ENCODE measurements at regions not wholly inside any gene's neighbourhood (a gene's known extent, or its start where the extent isn't known, plus 50 kb on each side); places are given as distances from the start of the nearest gene placed in this dataset.

DNA sequence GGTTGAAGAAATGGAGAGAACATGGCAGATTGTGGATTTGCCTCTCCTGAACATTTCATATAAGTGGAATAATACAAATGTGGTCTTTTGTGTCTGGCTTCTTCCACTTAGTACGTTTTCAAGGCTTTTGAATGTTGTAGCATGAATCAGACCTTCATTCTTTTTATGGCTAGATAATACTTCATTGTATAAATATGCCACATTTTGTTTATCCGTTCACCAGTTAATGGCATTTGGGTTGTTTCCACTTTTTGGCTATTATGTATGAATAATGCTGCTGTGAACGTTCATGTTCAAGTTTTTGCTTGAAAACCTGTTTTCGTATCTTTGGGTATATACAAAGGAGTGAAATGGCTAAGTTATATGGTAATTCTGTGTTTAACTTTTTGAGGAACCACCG is 130.4 kb downstream of the TANC2 start:
- Histone ChIP-seq H3K4me2 (ENCODE audit: insufficient read depth, insufficient read length, low read length) (no peak overlapping the region), H3K23me2 (ENCODE audit: insufficient read length, low read depth, low read length, poor library complexity, severe bottlenecking) (no peaks in the 10 kb centered on the region), H2AK5ac (ENCODE audit: insufficient read length, low read length) (no peak overlapping the region), H2BK5ac (ENCODE audit: insufficient read length, low read length) (no peak overlapping the region), H3K56ac (ENCODE audit: insufficient read length, low read depth, low read length) (no peak overlapping the region), H2BK120ac (ENCODE audit: low read depth, low read length, poor library complexity, severe bottlenecking) (no peak overlapping the region), H4K5ac (ENCODE audit: insufficient read length, low read depth, low read length) (no peak overlapping the region), H3T11ph (ENCODE audit: low read length) (no peak overlapping the region), H3K9me3 (ENCODE audit: control insufficient read depth, low read depth, low read length) (no peaks in the 10 kb centered on the region), H3K27ac (ENCODE audit: insufficient read length, low read depth, low read length) (no peak overlapping the region), H2BK20ac (ENCODE audit: low read depth, low read length, poor library complexity, severe bottlenecking) (no peak overlapping the region), H4K91ac (ENCODE audit: insufficient read length, low read depth, low read length) (no peak overlapping the region), H2BK12ac (ENCODE audit: insufficient read length, low read depth, low read length) (no peak overlapping the region), H2BK15ac (ENCODE audit: low read depth, low read length) (no peak overlapping the region), H3K4ac (ENCODE audit: low read depth, low read length) (no peak overlapping the region), H4K20me1 (ENCODE audit: control insufficient read depth, insufficient read depth, insufficient read length) (no peaks in the 10 kb centered on the region), H3K9ac (ENCODE audit: extremely low read depth, insufficient read length, low read length) (no peak overlapping the region), H3K23ac (ENCODE audit: insufficient read length, low read depth, low read length) (no peak overlapping the region), H3K18ac (ENCODE audit: insufficient read length, low read depth, low read length) (no peak overlapping the region), H2AFZ (ENCODE audit: low read length) (no peak overlapping the region), H3K14ac (ENCODE audit: insufficient read depth, low read length) (no peak overlapping the region), H3K79me1 (ENCODE audit: insufficient read depth, low read depth, low read length, poor library complexity, severe bottlenecking) (no peaks in the 10 kb centered on the region), H3K79me2 (ENCODE audit: insufficient read depth, low read length) (no peaks in the 10 kb centered on the region), H4K8ac (replicated peaks; ENCODE audit: insufficient read length, low read depth, low read length) (no peak overlapping the region), H3K4me1 (ENCODE audit: insufficient read depth, low read length) (no peaks in the 10 kb centered on the region), H3K27me3 (ENCODE audit: insufficient read depth, low read length) (no peaks in the 10 kb centered on the region)
- Mint-ChIP-seq H3K4me3 (no peak overlapping the region), H3K27me3 (ENCODE audit: low read depth) (no peaks in the 10 kb centered on the region), H3K9me3 (no peaks in the 10 kb centered on the region), H3K36me3 (ENCODE audit: insufficient read depth in 1 of 3, low read depth in 3 of 3) (no peaks in the 10 kb centered on the region), H3K27ac (no peak overlapping the region), H3K4me1 (no peaks in the 10 kb centered on the region)
- no peak for DNase-seq
- WGBS (ENCODE audit: extremely low coverage, insufficient read length, low lambda C conversion rate) = no CpG with 5 or more reads among the region's 5 CpGs
- TF ChIP-seq, protein P1, sequence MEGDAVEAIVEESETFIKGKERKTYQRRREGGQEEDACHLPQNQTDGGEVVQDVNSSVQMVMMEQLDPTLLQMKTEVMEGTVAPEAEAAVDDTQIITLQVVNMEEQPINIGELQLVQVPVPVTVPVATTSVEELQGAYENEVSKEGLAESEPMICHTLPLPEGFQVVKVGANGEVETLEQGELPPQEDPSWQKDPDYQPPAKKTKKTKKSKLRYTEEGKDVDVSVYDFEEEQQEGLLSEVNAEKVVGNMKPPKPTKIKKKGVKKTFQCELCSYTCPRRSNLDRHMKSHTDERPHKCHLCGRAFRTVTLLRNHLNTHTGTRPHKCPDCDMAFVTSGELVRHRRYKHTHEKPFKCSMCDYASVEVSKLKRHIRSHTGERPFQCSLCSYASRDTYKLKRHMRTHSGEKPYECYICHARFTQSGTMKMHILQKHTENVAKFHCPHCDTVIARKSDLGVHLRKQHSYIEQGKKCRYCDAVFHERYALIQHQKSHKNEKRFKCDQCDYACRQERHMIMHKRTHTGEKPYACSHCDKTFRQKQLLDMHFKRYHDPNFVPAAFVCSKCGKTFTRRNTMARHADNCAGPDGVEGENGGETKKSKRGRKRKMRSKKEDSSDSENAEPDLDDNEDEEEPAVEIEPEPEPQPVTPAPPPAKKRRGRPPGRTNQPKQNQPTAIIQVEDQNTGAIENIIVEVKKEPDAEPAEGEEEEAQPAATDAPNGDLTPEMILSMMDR (conservative IDR thresholded peaks at IDR 0.05) = no peak
